Mucosa of rectum (tissue), 2 donors: ENCODE measurements at regions not wholly inside any gene's neighbourhood (a gene's known extent, or its start where the extent isn't known, plus 50 kb on each side); places are given as distances from the start of the nearest gene placed in this dataset.

ENCODE experiments used
- H3K27ac ChIP-seq, 2 donors: one replicate each; pipeline ENCODE4 v1.7.0; 2013; ENCODE audit warnings: inconsistent platforms in 2 of 2, low read depth in 2 of 2, low read length in 2 of 2
- H3K27me3 ChIP-seq, 2 donors: one replicate each; pipeline ENCODE4 v1.7.0; 2013; ENCODE audit warnings: low read length in 2 of 2; ENCODE audit not compliant: control insufficient read depth in 2 of 2, insufficient read depth in 2 of 2
- H3K36me3 ChIP-seq, 2 donors: one replicate each; pipeline ENCODE4 v1.7.0; 2013; ENCODE audit warnings: low read length in 2 of 2; ENCODE audit not compliant: control insufficient read depth in 2 of 2, insufficient read depth in 2 of 2
- H3K4me1 ChIP-seq, 2 donors: one replicate each; pipeline ENCODE4 v1.7.0; 2013; ENCODE audit warnings: low read length in 2 of 2, mild to moderate bottlenecking in 1 of 2; ENCODE audit not compliant: control insufficient read depth in 2 of 2, insufficient read depth in 2 of 2
- H3K4me3 ChIP-seq, 2 donors: one replicate each; pipeline ENCODE4 v1.7.0; 2013; ENCODE audit warnings: low read length in 2 of 2
- H3K9ac ChIP-seq, 2 donors: one replicate each; pipeline ENCODE4 v1.7.0; 2013; ENCODE audit warnings: low read length in 2 of 2, low read depth in 1 of 2, mild to moderate bottlenecking in 1 of 2
- H3K9me3 ChIP-seq, 2 donors: one replicate each; pipeline ENCODE4 v1.7.0; 2013; ENCODE audit warnings: low read length in 2 of 2; ENCODE audit not compliant: control insufficient read depth in 2 of 2
- donor health status: healthy.
- donor health status: Normal muscosa, but diverticular disease.

DNA sequence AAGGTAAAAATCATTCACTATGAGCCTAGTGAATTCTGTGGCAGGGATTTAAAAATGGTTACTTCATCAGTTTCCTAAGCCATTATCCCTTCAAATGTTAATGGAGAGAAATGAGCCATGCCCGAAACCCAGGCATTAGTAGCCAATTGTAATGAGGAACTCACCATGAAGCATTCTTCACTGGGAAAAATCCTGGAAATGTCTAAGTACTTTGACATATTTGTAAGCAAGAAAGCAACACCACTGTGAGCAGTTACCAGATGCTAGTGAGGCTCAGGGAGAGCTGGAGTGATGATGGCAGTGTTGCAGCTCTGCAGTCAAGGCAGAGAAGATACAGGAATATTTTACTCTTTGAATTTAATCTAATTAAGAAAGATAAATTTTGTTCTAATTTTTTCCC is 220.0 kb upstream of the MBL2 start:
- Histone ChIP-seq H3K4me3 (no peak overlapping the region), H3K4me1 (no peaks in the 10 kb centered on the region)

DNA sequence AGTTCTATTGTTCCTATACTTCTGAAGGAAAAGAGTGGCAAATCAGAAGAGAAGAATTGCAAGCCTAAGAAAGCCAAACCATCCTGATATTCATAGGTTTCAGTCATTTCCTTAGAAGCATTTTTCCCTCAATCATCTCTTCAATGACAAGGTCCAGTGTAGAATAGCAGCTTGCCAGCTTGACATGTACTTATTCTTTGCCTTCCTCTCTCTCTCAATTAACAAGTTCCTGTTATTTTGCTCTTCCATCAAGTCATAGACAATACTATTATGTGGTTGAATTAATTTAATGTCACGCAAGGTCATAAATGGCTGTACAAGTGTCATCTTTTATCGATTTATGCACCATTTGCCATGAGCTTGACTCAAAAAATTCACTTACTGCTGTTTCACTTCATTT is 216.3 kb upstream of the MBL2 start:
- Histone ChIP-seq H3K9me3 (no peaks in the 10 kb centered on the region), H3K4me3 (no peak overlapping the region), H3K9ac (no peak overlapping the region), H3K27ac (no peak overlapping the region), H3K36me3 (no peaks in the 10 kb centered on the region), H3K27me3 (no peaks in the 10 kb centered on the region), H3K4me1 (no peaks in the 10 kb centered on the region)

More for the DNA sequence above, 220.0 kb upstream of the MBL2 start:
- no peaks in the 10 kb centered on the region for H3K36me3 ChIP-seq
- H3K9ac ChIP-seq = no peak overlapping the region
- H3K27ac ChIP-seq = no peak overlapping the region
- no peaks in the 10 kb centered on the region for H3K9me3 ChIP-seq
- no peaks in the 10 kb centered on the region for H3K27me3 ChIP-seq

DNA sequence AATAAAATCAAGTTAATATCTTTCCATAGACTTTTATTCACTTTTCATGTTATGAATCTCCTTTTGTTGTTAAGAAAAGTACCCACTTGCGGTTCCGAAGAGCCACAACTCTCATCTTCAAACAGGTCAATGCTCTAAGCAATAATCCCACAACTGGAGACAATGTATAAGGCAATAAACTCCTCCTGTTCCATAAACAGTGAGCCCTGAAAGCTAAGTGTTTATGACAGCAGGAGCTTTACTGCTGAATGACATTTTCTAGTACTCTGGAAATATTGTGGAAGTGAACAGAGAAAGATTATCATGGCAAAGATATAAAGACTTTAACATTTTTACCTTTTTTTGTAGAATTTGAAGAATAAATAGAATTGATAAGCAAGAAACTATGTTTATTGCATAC is 213.5 kb upstream of the MBL2 start:
- no peaks in the 10 kb centered on the region for H3K36me3 ChIP-seq
- no peak overlapping the region for H3K4me3 ChIP-seq
- no peak overlapping the region for H3K9ac ChIP-seq
- H3K9me3 ChIP-seq = no peaks in the 10 kb centered on the region
- H3K27ac ChIP-seq = no peak overlapping the region
- H3K4me1 ChIP-seq = no peaks in the 10 kb centered on the region
- H3K27me3 ChIP-seq = no peaks in the 10 kb centered on the region

DNA sequence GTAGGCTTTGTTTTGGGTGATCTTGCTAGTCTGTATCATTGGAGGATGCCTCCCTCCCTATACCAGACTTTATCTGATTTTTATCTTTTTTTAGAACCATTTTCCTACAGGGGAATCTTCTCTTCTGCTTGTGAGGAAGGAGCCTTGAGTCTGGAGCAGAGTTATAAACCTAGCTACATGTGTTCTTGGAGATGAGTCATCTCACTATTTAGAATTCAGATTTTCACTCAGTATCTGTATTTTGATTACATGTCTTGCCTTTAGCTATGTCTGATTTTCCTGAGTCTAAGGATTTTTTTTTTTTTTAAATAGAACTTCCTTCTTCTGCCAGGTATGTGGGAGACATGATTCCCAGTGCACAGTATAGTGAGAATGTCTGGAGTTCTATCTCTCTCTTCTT is 211.6 kb upstream of the MBL2 start:
- Histone ChIP-seq H3K36me3 (no peaks in the 10 kb centered on the region), H3K9ac (no peak overlapping the region), H3K9me3 (no peaks in the 10 kb centered on the region)

DNA sequence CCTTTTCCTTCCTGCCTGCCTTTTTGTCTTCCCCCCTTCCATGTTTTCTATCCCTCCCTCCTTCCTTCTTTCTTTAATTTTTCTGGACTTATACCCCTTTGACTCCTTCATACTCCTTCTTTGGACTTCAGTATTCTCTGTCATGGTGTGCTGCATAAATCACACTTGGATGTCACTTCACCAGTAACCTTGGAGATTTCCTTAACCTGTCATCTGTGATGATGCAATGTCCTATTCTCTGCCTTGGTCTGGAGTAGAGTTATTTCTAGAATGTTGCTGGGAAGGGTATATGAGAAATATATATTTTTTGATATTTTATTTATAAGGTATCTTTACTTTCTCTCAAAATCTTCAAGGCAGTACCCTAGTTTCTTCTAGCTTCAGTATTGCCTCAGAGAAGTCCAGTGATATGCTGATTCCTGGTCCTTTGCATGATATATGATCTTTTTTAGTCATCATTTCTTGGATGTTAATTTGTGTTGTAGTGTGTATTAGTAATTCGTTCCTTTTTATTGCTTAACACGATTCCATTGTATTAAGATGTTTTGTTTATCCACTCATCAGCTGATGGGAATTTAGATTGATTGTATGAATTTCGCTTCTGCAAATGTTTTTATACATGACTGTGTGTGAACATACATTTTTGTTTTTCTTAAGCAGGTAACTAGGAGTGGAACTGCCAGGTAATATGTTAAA is 206.9 kb upstream of the MBL2 start:
- no peaks in the 10 kb centered on the region for H3K36me3 ChIP-seq

More for the DNA sequence above, 211.6 kb upstream of the MBL2 start:
- H3K4me1 ChIP-seq = no peaks in the 10 kb centered on the region
- H3K4me3 ChIP-seq = no peak overlapping the region
- H3K27ac ChIP-seq = no peak overlapping the region
- H3K27me3 ChIP-seq = no peaks in the 10 kb centered on the region

DNA sequence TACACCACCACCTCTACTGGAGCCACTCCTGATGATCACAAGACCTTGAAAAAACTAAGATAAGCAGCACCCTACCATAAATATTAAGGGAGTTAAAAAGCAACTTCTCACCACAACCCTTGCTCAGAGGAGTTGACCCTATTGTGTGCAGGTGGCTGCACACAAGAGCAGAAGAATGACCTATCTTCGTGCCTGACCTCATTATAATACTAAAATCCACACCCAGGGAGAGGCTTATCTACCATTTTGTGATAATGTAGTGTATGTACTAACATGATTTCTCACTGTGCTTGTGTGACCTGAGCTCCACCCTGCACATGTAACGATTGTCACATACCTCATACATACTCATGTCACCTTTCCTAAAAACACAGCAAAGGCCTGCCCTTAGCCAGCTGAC is 205.0 kb upstream of the MBL2 start:
- Histone ChIP-seq H3K9me3 (no peaks in the 10 kb centered on the region), H3K27ac (no peak overlapping the region), H3K4me3 (no peak overlapping the region), H3K36me3 (no peaks in the 10 kb centered on the region), H3K4me1 (no peaks in the 10 kb centered on the region), H3K9ac (no peak overlapping the region), H3K27me3 (no peaks in the 10 kb centered on the region)

More for the DNA sequence above, 206.9 kb upstream of the MBL2 start:
- no peak overlapping the region for H3K27ac ChIP-seq
- H3K4me3 ChIP-seq = no peak overlapping the region
- H3K9me3 ChIP-seq = no peaks in the 10 kb centered on the region
- H3K9ac ChIP-seq = no peak overlapping the region
- H3K27me3 ChIP-seq = no peaks in the 10 kb centered on the region
- H3K4me1 ChIP-seq = no peaks in the 10 kb centered on the region

DNA sequence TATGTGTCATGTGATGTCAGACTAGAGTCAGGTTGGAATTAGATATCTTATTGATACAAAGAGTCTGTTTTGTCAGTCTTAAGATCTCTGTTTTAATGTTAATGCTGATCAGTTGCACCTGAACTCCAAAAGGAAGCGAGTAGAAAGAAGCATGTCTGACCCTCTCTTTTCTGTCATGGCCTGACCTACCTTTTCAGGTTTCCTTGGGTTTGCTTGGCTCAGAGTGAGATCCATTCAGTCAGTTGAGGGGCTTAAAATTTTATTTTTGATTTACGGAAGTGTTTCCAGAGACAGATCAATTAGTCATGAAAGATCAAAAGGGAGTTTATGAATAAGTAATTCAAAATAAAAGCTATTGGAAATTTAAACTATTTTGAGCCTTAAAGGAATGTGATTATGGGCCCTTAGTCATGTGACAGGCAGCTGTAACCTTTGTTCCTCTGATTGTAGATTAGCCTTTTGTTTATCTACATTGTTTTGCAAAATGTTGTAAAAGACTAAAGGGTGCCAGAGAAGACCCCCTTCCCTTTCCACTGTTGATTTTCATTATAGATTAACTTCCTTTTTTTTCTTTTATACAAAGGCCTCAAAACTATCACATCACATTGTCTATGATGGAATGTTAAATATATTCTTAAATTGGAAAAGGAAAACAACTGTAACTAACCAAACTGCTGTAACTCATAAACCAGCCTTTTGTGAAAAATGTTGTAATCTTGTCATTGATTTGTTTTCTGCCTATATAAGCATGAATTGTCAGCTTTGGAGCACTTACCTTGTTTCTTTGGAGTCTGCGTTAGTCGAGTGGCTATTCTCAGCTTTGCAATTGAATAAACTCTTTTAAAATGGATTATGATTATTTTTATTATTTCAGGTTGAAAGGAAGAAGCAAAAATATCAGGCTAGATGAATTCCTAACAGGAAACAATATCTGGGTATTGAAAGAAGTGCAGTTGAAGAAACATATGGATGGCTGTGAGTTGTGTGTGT is 195.5 kb upstream of the MBL2 start:
- H3K27ac ChIP-seq = no peak overlapping the region

DNA sequence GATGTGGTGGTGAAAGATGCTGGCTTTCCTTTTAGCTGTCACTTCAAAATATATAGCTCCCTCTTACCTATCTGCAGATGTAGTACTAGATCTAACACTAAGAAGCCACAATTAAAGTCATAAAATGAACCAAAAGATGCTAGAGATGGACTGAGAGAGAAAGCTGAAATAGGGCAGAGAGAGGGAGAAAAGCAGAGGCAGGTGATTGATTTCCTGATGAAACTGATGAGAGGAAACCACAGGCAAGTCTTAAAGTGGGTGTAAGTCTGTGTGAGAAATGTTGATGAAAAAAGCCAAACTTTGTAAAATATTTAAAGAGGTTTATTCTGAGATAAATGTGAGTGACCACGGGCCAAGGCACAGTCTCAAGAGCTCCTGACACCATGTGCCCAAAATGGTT is 194.3 kb upstream of the MBL2 start:
- Histone ChIP-seq H3K27ac (no peak overlapping the region), H3K4me1 (no peaks in the 10 kb centered on the region), H3K9ac (no peak overlapping the region), H3K36me3 (no peaks in the 10 kb centered on the region), H3K9me3 (no peaks in the 10 kb centered on the region), H3K4me3 (no peak overlapping the region), H3K27me3 (no peaks in the 10 kb centered on the region)

More for the DNA sequence above, 195.5 kb upstream of the MBL2 start:
- H3K36me3 ChIP-seq = no peaks in the 10 kb centered on the region
- H3K9me3 ChIP-seq = no peaks in the 10 kb centered on the region
- H3K4me3 ChIP-seq = no peak overlapping the region
- no peaks in the 10 kb centered on the region for H3K4me1 ChIP-seq
- no peaks in the 10 kb centered on the region for H3K27me3 ChIP-seq
- no peak overlapping the region for H3K9ac ChIP-seq

DNA sequence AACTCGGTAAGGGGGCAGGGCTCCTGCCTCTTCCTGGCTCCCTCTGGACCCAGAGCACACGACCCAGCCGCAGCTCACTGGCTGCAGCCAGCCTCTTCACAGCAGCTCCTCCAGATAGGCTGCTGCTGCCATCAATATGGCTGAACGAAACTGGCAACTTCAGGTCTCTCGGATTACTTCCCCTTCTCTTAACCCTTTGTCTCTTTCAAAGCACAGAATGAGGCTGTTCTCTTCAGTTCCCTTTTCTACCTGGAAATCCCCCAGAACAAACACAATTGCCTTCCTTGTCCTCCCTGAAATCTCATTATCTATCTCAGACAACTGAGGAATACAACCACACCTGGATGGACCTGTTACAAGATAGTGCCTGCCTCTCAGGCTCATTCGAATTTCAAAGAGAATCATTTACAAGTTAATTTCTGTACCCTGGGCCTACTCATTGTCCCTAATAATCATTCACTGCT is 193.4 kb upstream of the MBL2 start:
- Histone ChIP-seq H3K4me1 (no peaks in the 10 kb centered on the region), H3K36me3 (no peaks in the 10 kb centered on the region), H3K27me3 (no peaks in the 10 kb centered on the region), H3K27ac (no peak overlapping the region), H3K4me3 (no peak overlapping the region), H3K9ac (no peak overlapping the region), H3K9me3 (no peaks in the 10 kb centered on the region)

DNA sequence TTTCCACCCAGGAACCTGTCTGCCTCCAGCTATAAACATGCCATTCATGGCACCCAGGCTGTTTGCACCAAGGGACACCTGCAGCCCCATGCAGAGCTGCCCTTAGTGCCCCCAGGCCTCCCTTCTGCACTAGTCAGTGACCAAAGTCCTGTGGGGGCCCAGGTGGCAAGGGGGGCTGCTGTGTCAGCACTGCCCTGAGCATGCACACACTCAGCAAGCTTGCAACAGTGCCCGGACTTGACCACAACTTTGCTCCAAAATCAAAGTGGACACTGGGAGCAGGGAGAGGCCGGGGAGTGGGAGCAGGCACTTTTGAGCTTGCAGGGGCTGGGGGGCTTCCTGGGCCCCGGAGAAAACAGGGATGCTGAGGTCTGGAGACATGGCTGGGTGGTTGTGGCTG is 192.9 kb upstream of the MBL2 start:
- H3K36me3 ChIP-seq = no peaks in the 10 kb centered on the region
- no peak overlapping the region for H3K9ac ChIP-seq
- H3K27me3 ChIP-seq = no peaks in the 10 kb centered on the region
- H3K4me3 ChIP-seq = no peak overlapping the region
- H3K4me1 ChIP-seq = no peaks in the 10 kb centered on the region
- no peak overlapping the region for H3K27ac ChIP-seq
- no peaks in the 10 kb centered on the region for H3K9me3 ChIP-seq
